Ectodermal cell (in vitro differentiated cells): ENCODE measurements at regions not wholly inside any gene's neighbourhood (a gene's known extent, or its start where the extent isn't known, plus 50 kb on each side); places are given as distances from the start of the nearest gene placed in this dataset.

Experiments used
- H3K27ac ChIP-seq: 2 replicates; pipeline ENCODE4 v1.7.0; 2013; ENCODE audit warnings: mild to moderate bottlenecking, low read depth, low read length; ENCODE audit not compliant: insufficient read depth, poor library complexity, severe bottlenecking
- H3K27me3 ChIP-seq: 2 replicates; pipeline ENCODE4 v1.7.0; 2013; ENCODE audit warnings: mild to moderate bottlenecking, low read length; ENCODE audit not compliant: insufficient read depth, control insufficient read depth, poor library complexity, severe bottlenecking
- H3K36me3 ChIP-seq: one replicate; pipeline ENCODE4 v1.7.0; 2013; ENCODE audit warnings: low read length; ENCODE audit not compliant: control insufficient read depth, insufficient read depth
- H3K4me1 ChIP-seq: one replicate; pipeline ENCODE4 v1.7.0; 2013; ENCODE audit warnings: low read length; ENCODE audit not compliant: control insufficient read depth, insufficient read depth
- H3K4me3 ChIP-seq: 2 replicates; pipeline ENCODE4 v1.7.0; 2013; ENCODE audit warnings: low read depth, low read length, control low read depth; ENCODE audit not compliant: insufficient read depth
- H3K9me3 ChIP-seq: 2 replicates; pipeline ENCODE4 v1.7.0; 2013; ENCODE audit warnings: mild to moderate bottlenecking, low read length, moderate library complexity; ENCODE audit not compliant: control insufficient read depth
- WGBS, 2 experiments: methylation state at CpG; one replicate each; pipeline ENCODE4 v1.1.7; 2013; ENCODE audit warnings: missing lambda C conversion rate in 2 of 2; 5-methylcytosine and 5-hydroxymethylcytosine counted together

DNA sequence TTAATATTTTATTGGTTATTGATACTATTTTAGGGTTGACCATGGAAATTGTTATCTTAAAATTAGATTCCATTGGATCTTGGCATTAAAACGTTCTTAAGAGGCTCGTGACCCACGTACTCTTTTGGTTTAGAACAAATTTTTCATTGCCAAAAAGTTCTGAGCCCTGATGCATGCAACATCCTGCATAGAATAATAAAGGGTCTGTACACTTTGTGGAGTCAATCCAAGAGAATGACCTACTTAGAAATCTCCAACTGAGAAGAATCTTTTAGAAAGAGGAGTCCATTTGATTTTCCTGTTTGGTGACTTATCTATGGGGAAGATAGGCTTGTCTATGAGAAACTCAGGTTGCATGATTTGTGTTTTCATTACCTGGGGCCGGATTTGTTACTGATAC, 404.2 kb upstream of the RGMA start:
- 92 to 94% methylated on average over 4 of the region's 4 CpGs for WGBS, 2 experiments
- H3K4me3 ChIP-seq = no peak overlapping the region
- no peaks in the 10 kb centered on the region for H3K27me3 ChIP-seq
- no peak overlapping the region for H3K27ac ChIP-seq
- peaks cover 10% of the 10 kb centered on the region for H3K4me1 ChIP-seq
- no peaks in the 10 kb centered on the region for H3K36me3 ChIP-seq
- no peaks in the 10 kb centered on the region for H3K9me3 ChIP-seq

DNA sequence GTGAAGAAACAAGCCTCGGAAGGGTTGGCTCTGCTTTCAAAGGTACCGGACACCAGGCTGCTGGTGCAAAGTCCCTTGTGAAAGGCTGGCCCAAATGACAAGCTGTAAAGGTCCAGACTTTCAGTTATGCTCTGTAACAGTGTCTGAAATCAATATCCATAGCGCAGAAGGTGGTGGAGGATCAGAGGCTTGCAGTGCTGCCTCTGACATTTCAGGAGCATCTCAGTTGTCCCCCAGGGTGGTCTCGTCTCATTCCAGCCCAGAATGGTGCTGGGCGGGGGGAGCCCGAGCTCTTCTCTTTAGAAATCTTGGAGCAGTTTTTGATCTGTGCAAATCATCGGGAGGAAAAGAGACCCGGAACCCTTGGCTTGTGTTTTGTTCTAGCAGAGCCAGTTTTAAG, 402.3 kb upstream of the RGMA start:
- H3K36me3 ChIP-seq = no peaks in the 10 kb centered on the region
- no peak overlapping the region for H3K27ac ChIP-seq
- no peaks in the 10 kb centered on the region for H3K9me3 ChIP-seq
- H3K4me3 ChIP-seq = no peak overlapping the region
- peaks cover 2% of the 10 kb centered on the region for H3K4me1 ChIP-seq
- H3K27me3 ChIP-seq = no peaks in the 10 kb centered on the region
- WGBS, 2 experiments = 84 to 90% methylated on average over 8 of the region's 8 CpGs

- Histone ChIP-seq H3K27ac (no peak overlapping the region), H3K4me3 (no peak overlapping the region), H3K36me3 (no peaks in the 10 kb centered on the region), H3K4me1 (no peaks in the 10 kb centered on the region), H3K9me3 (no peaks in the 10 kb centered on the region), H3K27me3 (no peaks in the 10 kb centered on the region)
- WGBS, 2 experiments = 79 to 83% methylated on average over 5 of the region's 5 CpGs
These were observed 399.3 kb upstream of the RGMA start for GRCh38 chr15:93488296-93488713.

- no peak overlapping the region for H3K4me3 ChIP-seq
- no peaks in the 10 kb centered on the region for H3K36me3 ChIP-seq
- H3K9me3 ChIP-seq = no peaks in the 10 kb centered on the region
- WGBS, 2 experiments = 88 to 89% methylated on average over 13 of the region's 13 CpGs
- H3K27ac ChIP-seq = no peak overlapping the region
- H3K4me1 ChIP-seq = no peaks in the 10 kb centered on the region
- H3K27me3 ChIP-seq = no peaks in the 10 kb centered on the region
These were observed 397.6 kb upstream of the RGMA start for GRCh38 chr15:93486407-93487117.

DNA sequence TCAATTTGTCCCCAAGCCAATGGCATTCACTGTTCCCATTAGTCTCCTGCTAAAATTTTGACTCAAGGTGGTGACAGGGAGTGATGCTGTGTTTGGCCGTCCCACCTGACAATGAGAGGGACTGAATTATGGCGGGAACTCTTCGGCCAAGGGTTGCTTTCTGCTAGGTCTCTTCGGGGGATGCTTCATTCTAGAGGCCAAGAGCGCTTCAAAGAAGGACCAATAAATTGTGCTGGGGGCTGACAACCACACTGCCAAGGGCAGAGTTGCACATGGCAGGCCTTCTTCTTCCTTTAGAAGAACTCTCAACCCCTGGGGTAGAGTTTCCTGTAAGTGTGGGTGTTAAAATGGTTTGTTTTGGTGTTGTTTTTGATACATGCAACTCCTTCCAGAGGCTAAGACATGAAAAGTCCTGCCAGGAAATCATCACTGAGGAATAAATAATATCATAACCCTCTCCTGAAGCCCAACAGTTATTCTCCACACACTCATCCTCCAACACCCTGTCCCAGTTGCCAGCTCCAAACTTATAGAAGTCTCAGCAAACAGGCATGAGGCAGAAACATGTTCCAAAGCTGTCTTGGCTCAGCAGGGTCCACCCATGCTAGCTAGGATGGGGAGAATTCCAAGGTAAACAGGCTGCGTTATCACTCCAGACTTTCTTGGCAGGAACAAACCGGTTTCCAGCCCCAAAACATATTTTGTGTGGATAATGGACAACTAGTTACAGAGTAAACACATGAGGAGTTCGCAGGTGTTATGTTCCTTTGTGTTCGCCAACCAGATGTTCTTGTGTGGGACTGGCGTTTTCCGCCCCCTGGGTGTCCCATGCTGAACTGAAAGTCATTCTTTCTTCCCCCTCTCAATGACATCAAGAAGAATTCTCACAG, 396.7 kb upstream of the RGMA start:
- H3K36me3 ChIP-seq = no peaks in the 10 kb centered on the region
- 87 to 89% methylated on average over 11 of the region's 11 CpGs for WGBS, 2 experiments

DNA sequence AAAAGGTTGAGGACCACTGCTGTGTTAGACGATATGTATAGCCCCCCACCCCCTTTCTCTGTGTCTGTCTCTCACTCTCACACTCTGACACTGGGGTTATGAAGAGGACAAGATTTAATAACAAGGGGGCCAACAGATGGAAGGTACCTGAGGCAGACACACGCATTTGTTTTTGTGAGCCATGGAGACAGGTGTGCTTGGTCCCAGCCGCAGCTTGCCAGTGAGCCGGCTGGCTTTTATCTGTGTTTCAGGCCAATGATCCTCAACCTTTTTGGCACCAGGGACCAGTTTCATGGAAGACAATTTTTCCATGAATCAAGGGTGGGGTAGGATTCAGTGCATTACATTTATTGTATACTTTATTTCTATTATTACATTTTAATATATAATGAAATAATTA, 394.9 kb upstream of the RGMA start:
- Histone ChIP-seq H3K27me3 (no peaks in the 10 kb centered on the region), H3K4me1 (peaks cover 10% of the 10 kb centered on the region), H3K9me3 (no peaks in the 10 kb centered on the region), H3K27ac (no peak overlapping the region), H3K4me3 (no peak overlapping the region), H3K36me3 (no peaks in the 10 kb centered on the region)
- WGBS, 2 experiments = 94 to 96% methylated on average over 4 of the region's 4 CpGs

More for the DNA sequence above, 396.7 kb upstream of the RGMA start:
- no peaks in the 10 kb centered on the region for H3K27me3 ChIP-seq
- no peaks in the 10 kb centered on the region for H3K4me1 ChIP-seq
- H3K27ac ChIP-seq = no peak overlapping the region
- no peak overlapping the region for H3K4me3 ChIP-seq
- no peaks in the 10 kb centered on the region for H3K9me3 ChIP-seq

- Histone ChIP-seq H3K36me3 (no peaks in the 10 kb centered on the region), H3K27me3 (no peaks in the 10 kb centered on the region), H3K4me3 (no peak overlapping the region), H3K4me1 (peaks cover 19% of the 10 kb centered on the region), H3K27ac (no peak overlapping the region), H3K9me3 (no peaks in the 10 kb centered on the region)
- 86% methylated on average over 6 of the region's 6 CpGs for WGBS, 2 experiments
These were observed 393.7 kb upstream of the RGMA start for GRCh38 chr15:93482731-93483130.

DNA sequence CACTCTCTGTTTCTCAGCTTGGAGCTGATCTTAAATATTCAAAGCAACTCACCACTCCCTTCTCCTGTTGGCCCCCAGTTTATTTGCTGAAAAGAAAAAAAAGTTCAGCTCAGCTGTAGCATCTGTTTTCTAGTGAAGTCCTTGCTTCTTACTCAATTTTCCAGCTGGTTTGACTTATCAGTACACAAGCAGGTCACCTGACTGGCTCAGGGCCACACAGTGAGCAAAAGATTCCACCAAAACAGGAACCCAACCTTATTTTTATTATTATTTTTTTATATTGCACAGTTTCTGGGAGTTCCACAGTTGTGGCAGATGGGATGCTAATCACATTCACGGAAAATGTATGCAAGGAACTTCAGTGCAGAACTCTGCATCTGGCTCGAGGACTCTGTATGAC, 390.7 kb upstream of the RGMA start:
- no peaks in the 10 kb centered on the region for H3K36me3 ChIP-seq
- H3K4me1 ChIP-seq = peaks cover 31% of the 10 kb centered on the region
- 87 to 95% methylated on average over 2 of the region's 2 CpGs for WGBS, 2 experiments
- H3K27ac ChIP-seq = no peak overlapping the region
- no peaks in the 10 kb centered on the region for H3K9me3 ChIP-seq
- H3K27me3 ChIP-seq = no peaks in the 10 kb centered on the region
- H3K4me3 ChIP-seq = no peak overlapping the region

GRCh38 chr15:93478947-93479346, 389.9 kb upstream of the RGMA start:
- WGBS, 2 experiments = 89 to 92% methylated on average over 5 of the region's 5 CpGs
- Histone ChIP-seq H3K27me3 (no peaks in the 10 kb centered on the region), H3K27ac (no peak overlapping the region), H3K4me1 (peaks cover 31% of the 10 kb centered on the region), H3K36me3 (no peaks in the 10 kb centered on the region), H3K9me3 (no peaks in the 10 kb centered on the region), H3K4me3 (no peak overlapping the region)

DNA sequence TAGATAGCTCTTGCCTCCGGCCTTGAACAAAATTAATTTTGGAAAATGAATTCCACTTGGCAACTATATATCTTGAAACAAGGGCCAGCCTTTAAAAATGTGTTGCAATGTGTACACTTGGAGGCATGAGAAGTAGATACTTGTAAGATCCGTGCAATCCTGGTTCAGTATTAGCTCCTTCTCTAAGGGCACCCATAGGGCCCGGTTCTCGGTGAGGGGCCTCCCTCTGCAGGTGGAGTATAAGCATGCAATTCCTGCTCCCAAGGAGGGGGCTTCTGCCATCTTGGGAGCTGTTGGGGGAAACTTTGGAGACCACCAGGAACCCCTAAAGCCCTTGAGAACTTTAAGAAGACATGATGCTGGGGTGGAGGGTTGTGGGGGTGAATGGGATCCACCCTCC, 388.7 kb upstream of the RGMA start:
- 5 to 12% methylated on average over 4 of the region's 4 CpGs for WGBS, 2 experiments
- Histone ChIP-seq H3K4me3 (no peak overlapping the region), H3K27ac (no peak overlapping the region)

More for the DNA sequence above, 388.7 kb upstream of the RGMA start:
- Histone ChIP-seq H3K4me1 (peaks cover 31% of the 10 kb centered on the region), H3K27me3 (no peaks in the 10 kb centered on the region), H3K36me3 (no peaks in the 10 kb centered on the region), H3K9me3 (no peaks in the 10 kb centered on the region)
